HepG2 (cell line): ENCODE measurements at regions not wholly inside any gene's neighbourhood (a gene's known extent, or its start where the extent isn't known, plus 50 kb on each side); places are given as distances from the start of the nearest gene placed in this dataset.

Experiments used
- ATAC-seq: fragments of 200-7000 bp; cut with Tn5 transposase; 3 replicates; pipeline ENCODE4 v1.9.1; 2020; ENCODE audit warnings: mild to moderate bottlenecking, moderate library complexity
- BruUV-seq: library from RNA; stranded (reverse); fragments of 400-500 nt; replicated peaks from 2 replicates; lab custom pipeline; 2021; lab: Mats Ljungman, UMichigan
- CTCF ChIA-PET: fragments of 300-600 bp; formaldehyde crosslinking; extraction: SDS; loops from one replicate; lab custom pipeline; 2021; ENCODE audit warnings: low total read pairs, inconsistent platforms, low intra/inter-chr PET ratio; lab: Yijun Ruan, JAX
- POLR2A ChIA-PET: fragments of 350-600 bp; sonication (Branson Sonifier 250); formaldehyde crosslinking; loops from one replicate; lab custom pipeline; 2020; ENCODE audit warnings: antibody characterized with exemption, inconsistent platforms; lab: Yijun Ruan, JAX
- DNase-seq: peaks from one replicate; pipeline ENCODE4 v3.0.0-alpha.2; 2015; ENCODE audit warnings: low spot score
- FAIRE-seq: peaks from 3 replicates; lab custom pipeline; 2011; peaks lifted over from hg19 to GRCh38; lab: Jason Lieb, UNC
- H2AFZ ChIP-seq: one replicate; pipeline ENCODE4 v1.6.1; 2011; ENCODE audit warnings: low read length, inconsistent platforms
- H3K27ac ChIP-seq: fragments of 300-600 bp; 3 replicates; pipeline ENCODE4 v1.8.0; 2011; ENCODE audit warnings: mixed run types, mild to moderate bottlenecking, mixed read lengths, low read length, inconsistent platforms; ENCODE audit not compliant: insufficient read depth; ENCODE audit errors: extremely low read length
- H3K27me3 ChIP-seq, 2 experiments: fragments of 200-600 bp in 1 of 2; 2 replicates in 1 of 2; 3 replicates in 1 of 2; pipeline versions ENCODE4 v1.6.0 to v1.8.0; 2011; ENCODE audit warnings: low read length in 2 of 2, mild to moderate bottlenecking in 2 of 2, moderate library complexity in 2 of 2, inconsistent platforms in 1 of 2; ENCODE audit not compliant: insufficient read depth in 2 of 2, control insufficient read depth in 1 of 2
- H3K36me3 ChIP-seq, 2 experiments: fragments of 200-600 bp in 1 of 2; replicated peaks in 1 of 2; 2 replicates in 1 of 2; 3 replicates in 1 of 2; pipeline versions ENCODE4 v1.5.1 to v1.8.0; 2011; ENCODE audit warnings: low read length in 2 of 2, inconsistent platforms in 1 of 2; ENCODE audit not compliant: insufficient read depth in 2 of 2, control insufficient read depth in 1 of 2
- H3K4me1 ChIP-seq: 2 replicates; pipeline ENCODE4 v1.5.1; 2012; ENCODE audit warnings: low read length, inconsistent platforms; ENCODE audit not compliant: insufficient read depth
- H3K4me2 ChIP-seq: 2 replicates; pipeline ENCODE4 v1.6.0; 2011; ENCODE audit warnings: low read depth, low read length, inconsistent platforms
- H3K4me3 ChIP-seq, 3 experiments: fragments of 200-600 bp in 1 of 3; sonication (generic), shearing (Covaris generic) in 1 of 3; replicated peaks in 1 of 3; 2 replicates each; pipeline ENCODE4 v1.5.1; 2011 to 2016; ENCODE audit warnings: low read length in 3 of 3, inconsistent platforms in 2 of 3, low read depth in 2 of 3, mild to moderate bottlenecking in 2 of 3, control low read depth in 1 of 3, mixed read lengths in 1 of 3; ENCODE audit not compliant: insufficient read depth in 1 of 3
- H3K79me2 ChIP-seq: one replicate; pipeline ENCODE4 v1.6.1; 2011; ENCODE audit warnings: low read length, inconsistent platforms; ENCODE audit not compliant: insufficient read depth
- H3K9ac ChIP-seq: 2 replicates; pipeline ENCODE4 v1.6.0; 2011; ENCODE audit warnings: mild to moderate bottlenecking, low read depth, low read length, inconsistent platforms; ENCODE audit not compliant: insufficient read depth
- H3K9me3 ChIP-seq: 2 replicates; pipeline ENCODE4 v1.5.1; 2012; ENCODE audit warnings: mild to moderate bottlenecking, low read length
- H4K20me1 ChIP-seq: 2 replicates; pipeline ENCODE4 v1.6.0; 2011; ENCODE audit warnings: inconsistent platforms, mild to moderate bottlenecking, low read length, moderate library complexity; ENCODE audit not compliant: insufficient read depth
- ARID4A ChIP-seq: sonication (generic); formaldehyde crosslinking; IDR thresholded peaks from 2 replicates; pipeline ENCODE4 v1.5.0; 2020; ENCODE audit warnings: mild to moderate bottlenecking, missing genetic modification reagents, borderline replicate concordance
- MAFF ChIP-seq: IDR thresholded peaks from 2 replicates; pipeline ENCODE4 v1.6.1; 2011; ENCODE audit warnings: low read depth, low read length, improper control_type of control experiment
- MAFK ChIP-seq, 2 experiments: IDR thresholded peaks in 1 of 2; conservative IDR thresholded peaks in 1 of 2; 2 replicates each; pipeline ENCODE4 v1.6.1; 2011; ENCODE audit warnings: improper control_type of control experiment in 2 of 2, low read length in 2 of 2
- RNF2 ChIP-seq: fragments of 450-650 bp; conservative IDR thresholded peaks from 2 replicates; pipeline ENCODE4 v1.6.1; 2016; ENCODE audit warnings: low read depth
- TOE1 ChIP-seq: sonication (generic); formaldehyde crosslinking; IDR thresholded peaks from 2 replicates; pipeline ENCODE4 v1.4.0; 2020; ENCODE audit warnings: mild to moderate bottlenecking, missing genetic modification reagents
- ZNF333 ChIP-seq: sonication (generic); formaldehyde crosslinking; IDR thresholded peaks from 2 replicates; pipeline ENCODE4 v1.4.0; 2020; ENCODE audit warnings: mild to moderate bottlenecking, missing genetic modification reagents, borderline replicate concordance
- ZNF484 ChIP-seq: sonication (generic); formaldehyde crosslinking; IDR thresholded peaks from 2 replicates; pipeline ENCODE4 v1.5.1; 2020; ENCODE audit warnings: mild to moderate bottlenecking, low read depth, missing genetic modification reagents, borderline replicate concordance
- ZNF562 ChIP-seq: sonication (generic); formaldehyde crosslinking; IDR thresholded peaks from 2 replicates; pipeline ENCODE4 v1.8.0; 2022; ENCODE audit warnings: missing genetic modification reagents, borderline replicate concordance
- ZNF619 ChIP-seq: sonication (generic); formaldehyde crosslinking; IDR thresholded peaks from 2 replicates; pipeline ENCODE4 v1.4.0; 2020; ENCODE audit warnings: mild to moderate bottlenecking, missing genetic modification reagents
- ZNF691 ChIP-seq: sonication (generic); formaldehyde crosslinking; IDR thresholded peaks from 2 replicates; pipeline ENCODE4 v1.4.0; 2020; ENCODE audit warnings: missing genetic modification reagents, low read depth, mild to moderate bottlenecking, borderline replicate concordance
- ZUFSP ChIP-seq: sonication (generic); formaldehyde crosslinking; IDR thresholded peaks from 2 replicates; pipeline ENCODE4 v1.9.0; 2021; ENCODE audit warnings: missing genetic modification reagents, mild to moderate bottlenecking, borderline replicate concordance
- WGBS: methylation state at CpG from one replicate; pipeline ENCODE4 v1.1.6; 2017; ENCODE audit warnings: low lambda C conversion rate; 5-methylcytosine and 5-hydroxymethylcytosine counted together
- in situ Hi-C: cut with HindIII; loops from 2 replicates; pipeline ENCODE4 v1.10.0; 2017; ENCODE audit warnings: low pct_unique_long_range_greater_than_20kb; ENCODE audit not compliant: extremely low pct_ligation_motif_present
- intact Hi-C: fragments of 100-400 bp; cut with micrococcal nuclease; formaldehyde crosslinking; loops from one replicate; pipeline ENCODE4 v1.10.0; 2022; ENCODE audit not compliant: unreplicated experiment

GRCh38 chr6:159594106-159594749 is 98.8 kb downstream of the SOD2 start:
- Histone ChIP-seq H3K27me3 (peaks cover 2 to 13% of the 10 kb centered on the region in 2 experiments; a peak in 3 of 5 replicates), H3K4me1 (no peaks in the 10 kb centered on the region), H3K4me3 (no peak overlapping the region), H3K4me2 (no peak overlapping the region), H3K9me3 (no peaks in the 10 kb centered on the region), H3K79me2 (no peaks in the 10 kb centered on the region), H3K36me3 (no peaks in the 10 kb centered on the region), H4K20me1 (no peaks in the 10 kb centered on the region), H3K9ac (no peak overlapping the region), H2AFZ (no peak overlapping the region), H3K27ac (no peak overlapping the region)
- FAIRE-seq, result no peak
- 8% methylated on average over 5 of the region's 7 CpGs for WGBS
- CTCF ChIA-PET, result no interaction called here
- no peak for DNase-seq
- TF ChIP-seq ZNF562, result no peak
- peak; percentile 69; the same call in 1 of the 2 replicates for TF ChIP-seq MAFF
- peak; percentile 68 to 74 for TF ChIP-seq MAFK (conservative IDR thresholded peaks at IDR 0.05 in 1 of 2, IDR thresholded peaks at IDR 0.05 in 1 of 2; ENCODE audit: low read length in 2 of 2)
- TF ChIP-seq ZNF691 (CRISPR knock-in tag), result no peak
- POLR2A ChIA-PET, result no interaction called here
- no TSS peak for BruUV-seq
- ATAC-seq, result no peak
- intact Hi-C loops (no loop called here), in situ Hi-C loops (no loop called here)

- TF ChIP-seq ZNF333 (CRISPR knock-in tag), result no peak
- TF ChIP-seq TOE1 (CRISPR knock-in tag), result no peak
- TF ChIP-seq RNF2, result no peak
- no peak for TF ChIP-seq ZNF484 (CRISPR knock-in tag)
- TF ChIP-seq ARID4A (CRISPR knock-in tag), result no peak
- no peak for TF ChIP-seq ZNF619 (CRISPR knock-in tag)
- TF ChIP-seq ZUFSP (CRISPR knock-in tag), result no peak
- WGBS, result 25% methylated on average over 5 of the region's 5 CpGs
These were observed 102.2 kb downstream of the SOD2 start for GRCh38 chr6:159590835-159591234.

More at GRCh38 chr6:159590835-159591234, 102.2 kb downstream of the SOD2 start:
- Histone ChIP-seq H3K9me3 (no peaks in the 10 kb centered on the region), H3K27me3 (no peaks in the 10 kb centered on the region; a peak in 1 of 5 replicates), H3K27ac (no peak overlapping the region), H3K4me3 (no peak overlapping the region), H3K36me3 (no peaks in the 10 kb centered on the region), H2AFZ (no peak overlapping the region), H3K4me1 (no peaks in the 10 kb centered on the region), H3K79me2 (no peaks in the 10 kb centered on the region), H3K9ac (no peak overlapping the region), H3K4me2 (no peak overlapping the region), H4K20me1 (no peaks in the 10 kb centered on the region)
- ATAC-seq, result no peak
- FAIRE-seq, result no peak
- ChIA-PET CTCF (no interaction called here), POLR2A (no interaction called here)
- no peak for DNase-seq
- intact Hi-C loops (no loop called here), in situ Hi-C loops (no loop called here)
- no TSS peak for BruUV-seq
